GM18868 (cell line): ENCODE measurements at regions not wholly inside any gene's neighbourhood (a gene's known extent, or its start where the extent isn't known, plus 50 kb on each side); places are given as distances from the start of the nearest gene placed in this dataset.

Experiments used
- ATAC-seq: cut with Tn5 transposase; IDR thresholded peaks from one replicate; pipeline ENCODE4 v1.9.1; 2021; ENCODE audit warnings: mild to moderate bottlenecking, moderate library complexity; ENCODE audit not compliant: unreplicated experiment

DNA sequence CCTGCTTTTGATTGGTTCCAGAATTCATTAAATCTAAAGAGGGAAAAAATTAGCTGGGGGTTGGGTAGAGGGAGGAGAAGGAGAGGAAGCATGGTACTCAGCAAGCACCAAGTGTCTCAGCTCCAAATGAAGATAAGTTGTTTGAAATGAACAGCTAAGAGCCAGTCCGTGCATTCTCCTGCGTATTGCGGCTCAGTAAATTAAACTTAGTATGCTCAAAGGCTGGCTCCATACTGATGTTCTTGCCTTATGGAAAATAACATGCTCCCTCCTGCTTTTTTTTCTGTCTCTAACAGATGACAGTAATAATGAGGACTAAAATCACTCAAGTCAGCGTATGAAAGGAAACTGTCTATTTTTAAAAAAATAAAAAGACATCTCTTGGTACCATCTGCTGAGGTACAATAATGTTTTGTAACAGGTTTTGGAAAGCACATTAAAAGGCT is 161.0 kb downstream of the SPATA31D1 start:
- no peak for ATAC-seq

DNA sequence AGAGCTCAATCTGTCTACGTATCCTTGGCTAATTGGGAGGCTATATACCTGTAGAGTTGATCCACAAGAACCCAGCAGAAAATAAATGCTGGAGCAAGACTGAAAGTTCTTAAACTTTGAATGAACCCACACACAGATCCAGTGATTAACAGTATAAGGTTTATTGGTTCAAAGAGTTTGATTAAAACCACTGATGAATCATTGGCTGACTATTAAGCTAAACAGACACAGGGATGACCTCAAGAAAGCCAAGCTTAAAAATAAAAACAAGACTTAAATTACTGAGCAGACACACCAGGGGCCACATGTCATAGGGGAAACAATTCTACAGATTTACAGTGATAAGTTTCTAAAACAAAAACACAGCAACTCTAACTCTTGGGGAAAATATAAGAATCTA is 163.6 kb downstream of the SPATA31D1 start:
- no peak for ATAC-seq

DNA sequence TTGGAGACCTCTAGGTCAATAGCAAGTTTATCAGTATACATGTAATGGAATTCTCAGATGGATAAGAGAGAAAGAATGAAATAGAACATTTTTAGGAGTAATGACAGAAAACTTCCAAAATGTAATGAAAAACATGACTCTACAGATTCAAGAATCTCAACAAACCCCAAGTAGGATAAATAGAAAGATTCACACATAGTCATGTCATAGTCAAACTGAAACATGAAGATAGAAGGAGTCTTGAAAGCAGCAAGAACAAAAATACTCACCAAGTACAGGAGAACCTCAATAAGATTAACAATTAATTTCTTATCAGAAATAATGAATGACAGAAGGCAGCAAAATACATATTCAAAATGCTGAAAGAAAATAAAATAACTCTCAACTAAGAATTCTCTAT is 164.5 kb downstream of the SPATA31D1 start:
- peak; percentile 62 for ATAC-seq

DNA sequence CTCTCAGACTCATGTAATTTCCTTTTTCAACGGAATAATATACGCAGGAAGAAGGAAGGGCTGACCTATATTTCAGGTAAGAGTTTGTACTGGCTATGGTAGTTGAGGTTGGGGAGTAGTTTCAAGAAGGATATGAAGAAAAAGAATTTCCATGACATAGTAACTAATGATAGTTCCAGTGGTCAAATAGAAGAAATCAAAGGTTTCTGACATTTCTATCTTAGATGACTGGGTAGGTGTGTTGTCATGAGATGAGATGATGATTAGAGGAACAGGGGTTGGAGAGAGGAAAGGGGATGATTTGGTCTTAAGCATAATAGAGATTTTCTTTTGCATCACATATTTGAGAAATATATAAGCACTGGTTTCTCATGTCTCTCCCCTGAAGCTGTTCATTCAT is 166.0 kb downstream of the SPATA31D1 start:
- peak; percentile 37 for ATAC-seq

DNA sequence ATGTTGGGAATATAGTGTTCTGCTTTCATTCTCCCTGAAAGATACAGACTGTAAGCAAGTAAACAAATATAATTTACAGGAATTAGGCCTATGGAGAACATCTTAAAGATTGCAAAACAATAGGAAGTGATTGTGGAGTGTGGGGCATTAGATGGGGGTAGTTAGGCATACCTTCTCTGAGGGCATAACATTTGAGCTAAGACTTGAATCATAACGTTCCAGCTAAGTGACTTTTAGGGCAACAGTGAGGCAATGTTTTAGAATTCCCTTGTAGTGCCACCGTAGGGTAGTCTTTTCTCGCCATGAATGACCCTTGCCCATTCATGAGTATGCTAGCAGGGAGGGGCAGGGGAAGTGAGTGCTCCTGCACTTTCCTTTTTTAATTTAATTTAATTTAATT is 173.3 kb downstream of the SPATA31D1 start:
- no peak for ATAC-seq

DNA sequence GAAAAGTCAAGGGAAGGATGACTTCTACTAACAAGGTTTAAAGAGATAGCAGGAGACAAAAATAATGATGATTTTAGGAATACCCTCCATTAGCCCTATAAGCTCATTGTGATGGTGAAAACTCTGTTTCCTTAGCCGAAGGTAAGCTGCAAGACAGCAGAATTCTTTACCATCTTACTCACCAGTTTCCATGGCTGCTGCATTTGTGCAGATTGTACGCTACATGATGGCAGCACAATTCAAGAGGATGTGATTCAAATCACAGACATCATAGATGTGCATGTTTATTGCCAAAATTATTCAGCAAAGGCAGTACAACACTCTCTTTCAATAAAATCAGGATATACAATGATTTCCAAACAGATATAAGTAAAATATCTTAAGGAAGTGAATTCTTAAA is 175.6 kb downstream of the SPATA31D1 start:
- ATAC-seq, result no peak

DNA sequence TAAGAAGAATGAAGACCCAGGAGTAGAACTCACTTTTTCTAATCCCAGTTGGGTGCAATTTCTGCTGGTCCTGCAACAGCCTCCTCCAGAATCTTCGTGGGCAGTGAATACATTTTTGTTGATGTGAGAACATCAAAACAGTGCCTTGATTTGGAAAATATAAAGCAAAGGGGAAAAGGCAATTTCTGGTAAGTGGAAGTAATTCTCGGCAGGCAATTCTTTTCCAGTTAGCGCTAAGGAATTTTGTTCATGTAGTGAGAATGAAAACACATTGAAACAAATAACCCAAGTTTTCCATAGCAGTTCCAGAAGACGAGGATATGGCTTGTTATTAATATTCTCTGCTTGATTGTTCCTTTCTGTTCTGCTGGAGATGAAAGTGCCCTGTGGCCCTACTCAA is 178.7 kb downstream of the SPATA31D1 start:
- no peak for ATAC-seq

DNA sequence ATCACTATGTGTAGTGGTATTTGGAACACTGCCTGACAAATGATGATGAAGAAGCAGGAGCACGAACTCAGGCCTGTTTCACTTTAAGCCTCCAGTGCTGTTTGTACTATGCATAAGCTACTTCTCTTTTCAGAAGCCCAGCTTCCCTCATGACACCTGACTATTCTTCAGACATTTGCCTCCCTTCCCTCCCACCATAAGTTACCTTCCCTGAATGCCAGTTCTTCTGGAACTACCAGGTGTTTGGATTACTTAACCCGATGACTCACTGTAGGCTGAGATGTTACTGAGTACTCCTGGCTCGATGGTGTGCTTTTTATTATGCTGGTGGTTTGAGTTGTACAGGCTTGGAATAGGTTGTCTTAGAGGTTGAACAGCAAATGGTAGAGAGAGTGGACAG is 180.0 kb downstream of the SPATA31D1 start:
- ATAC-seq, result no peak

DNA sequence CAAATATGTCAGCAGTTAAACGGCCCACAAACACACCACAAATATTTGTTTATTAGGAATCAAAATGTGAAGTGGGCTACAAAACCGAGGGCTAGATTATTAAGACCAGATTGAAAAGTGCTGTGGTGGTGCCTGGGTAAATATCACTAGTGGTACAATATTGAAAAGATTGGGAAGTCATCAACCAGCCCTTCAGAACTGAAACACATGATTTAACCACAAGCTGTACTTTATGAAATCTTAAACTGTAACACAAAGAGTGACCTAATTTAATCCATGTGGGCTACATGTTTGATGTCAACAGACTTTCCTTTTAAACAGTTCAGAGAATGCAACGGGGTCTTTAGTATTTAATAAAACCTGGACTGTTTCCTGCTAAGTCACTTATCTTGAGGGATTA is 182.3 kb downstream of the SPATA31D1 start:
- no peak for ATAC-seq

DNA sequence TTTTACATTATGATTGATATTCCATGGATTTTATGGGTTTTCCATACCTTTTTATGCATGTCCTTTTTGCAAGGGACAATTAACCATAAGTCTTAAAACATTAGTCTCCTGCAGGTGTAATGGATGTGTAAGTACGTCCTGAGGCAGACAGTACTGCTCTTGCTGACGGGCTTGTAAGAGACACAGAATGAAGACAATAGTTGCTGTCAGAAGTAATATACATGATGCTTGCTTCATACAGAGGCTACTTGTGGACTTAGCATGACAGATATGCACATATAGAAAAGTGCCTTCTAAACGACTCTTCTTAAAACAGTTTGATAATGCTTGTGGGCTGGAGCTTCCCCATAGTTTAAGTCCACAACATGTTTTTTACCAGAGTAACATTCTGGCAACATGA is 182.7 kb downstream of the SPATA31D1 start:
- ATAC-seq, result no peak

DNA sequence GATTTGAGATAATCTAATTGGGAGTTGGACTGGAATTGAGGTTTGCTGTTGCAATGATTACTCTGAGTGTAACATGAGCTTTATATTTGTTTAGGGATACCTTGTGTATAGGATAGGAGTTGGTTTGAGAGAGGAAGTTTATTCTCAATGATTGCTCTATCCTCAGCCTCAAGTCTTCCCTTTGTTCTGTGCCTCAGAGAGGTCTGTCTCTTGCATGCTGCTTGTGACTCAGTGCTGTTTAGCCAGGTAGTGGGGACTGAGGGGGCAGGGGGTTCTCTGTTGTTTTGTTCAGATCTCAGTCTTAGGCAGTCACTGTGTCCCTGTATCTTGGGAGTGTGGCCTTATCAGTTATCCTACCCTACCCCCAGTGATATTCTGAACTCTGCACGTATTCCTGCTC is 192.1 kb downstream of the SPATA31D1 start:
- ATAC-seq, result no peak

DNA sequence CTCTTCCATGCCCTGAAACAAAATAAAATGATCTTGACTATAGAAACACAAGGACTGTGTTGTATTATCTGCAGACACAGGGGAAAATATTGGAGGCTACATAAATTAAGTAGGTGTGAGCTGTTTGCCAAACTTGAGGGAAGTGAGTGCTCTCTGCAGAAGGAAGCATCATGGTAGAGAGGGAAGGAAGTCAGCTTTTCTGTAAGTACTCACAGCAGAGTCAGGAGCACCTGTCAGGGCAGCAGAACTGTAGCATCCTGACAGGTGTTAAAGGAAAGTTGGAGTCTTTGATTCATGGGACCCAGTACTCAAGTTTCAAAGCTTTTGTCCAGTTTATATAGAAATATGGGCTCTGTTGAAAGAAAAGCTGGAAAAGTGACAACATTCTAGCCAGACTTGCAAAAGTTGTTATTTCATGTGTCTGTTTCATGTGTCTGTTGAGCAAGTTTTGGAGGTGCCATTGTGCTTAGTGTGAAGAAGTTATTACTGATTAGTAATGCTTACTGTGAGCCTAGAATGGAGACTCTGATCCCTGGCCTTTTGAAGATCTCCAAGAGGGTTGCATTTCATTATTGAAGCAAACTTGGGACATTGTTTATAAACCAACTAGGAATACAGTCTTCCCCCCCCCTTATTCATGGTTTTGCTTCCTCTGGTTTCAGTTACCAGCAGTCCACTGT is 194.7 kb downstream of the SPATA31D1 start:
- ATAC-seq, result no peak

DNA sequence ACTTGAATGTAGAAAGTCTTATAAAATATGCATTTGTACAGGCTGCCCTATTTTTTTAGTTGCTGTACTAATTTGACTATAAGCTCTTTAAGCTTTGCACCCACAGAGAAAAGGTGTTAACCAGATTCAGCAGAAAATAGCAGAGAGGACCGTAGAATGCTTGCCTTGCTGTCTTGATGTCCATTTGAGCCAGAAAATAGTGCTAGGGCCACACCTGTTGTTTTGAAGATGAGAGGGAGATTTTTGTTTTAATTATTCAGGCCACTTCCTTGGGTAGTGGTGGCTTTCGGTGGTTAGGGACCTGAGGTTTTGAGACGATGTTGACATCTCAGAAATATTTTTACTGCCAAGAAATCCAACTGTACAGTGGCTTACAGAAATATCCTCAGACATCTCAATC is 196.0 kb downstream of the SPATA31D1 start:
- peak; percentile 48 for ATAC-seq

DNA sequence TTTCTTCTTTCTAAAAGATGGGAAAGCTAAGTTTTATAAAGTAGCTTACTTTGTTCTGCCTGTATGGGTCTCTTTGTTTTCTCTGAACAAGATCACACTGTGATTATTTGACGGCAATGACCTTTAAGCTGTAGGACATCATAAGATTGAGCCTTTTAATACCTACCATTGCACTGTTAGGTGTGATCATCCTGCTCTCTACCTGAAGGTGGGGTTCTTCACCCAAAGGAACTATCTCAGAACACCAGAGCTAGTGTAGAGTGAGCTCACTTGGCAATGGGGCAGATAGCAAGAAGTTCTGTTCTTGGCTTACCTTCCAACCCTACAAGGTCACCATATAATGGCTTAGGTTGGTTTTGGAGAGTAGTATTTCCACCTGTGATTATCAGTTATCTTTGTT is 200.2 kb downstream of the SPATA31D1 start:
- no peak for ATAC-seq

DNA sequence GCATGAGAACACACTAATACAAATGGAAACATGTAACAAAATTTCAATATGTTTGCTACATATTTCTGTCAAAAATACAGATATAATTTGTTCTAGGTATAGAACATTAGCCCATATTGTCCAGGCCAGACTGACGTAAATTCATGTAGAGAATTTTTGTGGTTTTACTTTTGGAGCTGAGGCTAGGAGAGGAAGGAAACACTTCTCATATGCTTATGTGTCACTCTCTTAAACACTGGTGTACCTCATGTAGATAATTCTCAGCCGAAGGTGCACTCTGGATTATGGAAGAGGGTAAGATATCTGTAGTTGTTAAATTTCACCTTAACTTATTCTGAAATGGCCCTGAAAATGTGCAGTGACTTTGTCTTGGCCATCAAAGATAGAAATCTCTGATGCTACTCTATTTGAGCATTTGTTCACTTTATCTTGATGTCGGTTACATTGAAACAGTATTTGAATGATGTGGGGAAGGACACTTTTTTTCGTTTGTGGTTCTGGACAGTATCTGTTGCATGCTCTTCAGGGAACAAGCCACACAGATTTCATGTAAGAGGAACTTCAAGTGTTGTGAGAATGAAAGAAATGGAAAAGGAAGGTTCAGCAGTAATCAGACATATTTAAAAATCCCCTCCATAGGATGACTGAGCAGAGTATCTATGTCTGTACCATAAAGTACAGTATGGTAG is 202.7 kb downstream of the SPATA31D1 start:
- no peak for ATAC-seq

DNA sequence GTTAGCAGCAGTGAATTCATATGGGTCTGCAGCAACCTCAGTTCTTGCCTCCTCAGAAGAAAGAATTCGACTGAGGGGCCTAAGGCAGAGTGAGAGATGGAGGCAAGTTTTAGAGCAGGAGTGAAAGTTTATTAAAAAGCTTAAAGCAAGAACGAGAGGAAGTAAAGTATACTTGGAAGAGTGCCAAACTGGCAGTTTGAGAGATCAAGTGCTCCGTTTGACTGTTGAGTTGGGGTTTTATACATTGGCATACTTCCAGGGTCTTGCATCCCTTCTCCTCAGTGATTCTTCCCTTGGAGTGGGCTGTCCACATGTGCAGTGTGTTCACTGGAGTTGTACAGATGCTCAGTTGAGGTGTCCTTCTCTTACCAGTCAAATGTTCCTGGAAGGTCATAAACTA is 203.6 kb downstream of the SPATA31D1 start:
- ATAC-seq, result no peak

DNA sequence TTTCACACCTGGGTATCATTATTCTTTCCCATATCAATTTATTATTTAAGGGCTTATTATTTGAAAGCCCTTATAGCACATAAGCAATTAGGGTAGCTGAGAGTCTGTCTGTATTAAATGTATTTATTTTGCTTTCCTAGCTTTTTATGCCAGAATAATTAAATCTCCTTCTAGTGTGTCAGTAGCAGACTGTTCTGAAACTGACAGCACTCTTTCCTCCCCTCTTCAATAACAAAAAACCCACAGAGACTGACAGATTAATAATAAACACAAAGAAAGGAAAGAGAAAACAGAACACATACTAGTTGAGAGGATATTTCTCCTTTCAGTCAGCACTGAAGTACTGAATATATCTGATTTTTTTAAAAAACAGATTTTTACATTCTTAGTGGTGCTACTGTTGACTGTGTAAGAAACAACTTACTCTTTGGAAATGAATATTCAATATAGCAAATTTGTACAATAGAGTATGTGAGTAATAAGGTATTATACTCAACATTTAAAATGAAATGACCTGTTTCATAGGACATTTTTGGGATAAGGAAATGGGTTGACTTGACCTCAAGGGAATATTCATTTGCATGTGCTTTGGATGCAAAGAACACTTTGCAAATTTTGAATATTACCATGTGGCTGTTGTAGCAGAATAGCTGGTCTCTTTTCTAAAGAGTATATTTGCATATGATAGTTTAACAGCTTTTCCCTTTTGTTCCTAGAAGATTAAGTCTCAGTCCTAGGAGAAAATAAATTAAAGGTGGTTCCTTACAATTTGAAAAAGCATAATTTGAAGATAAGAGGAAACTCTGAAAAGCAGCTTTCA is 208.3 kb downstream of the SPATA31D1 start:
- ATAC-seq, result no peak

DNA sequence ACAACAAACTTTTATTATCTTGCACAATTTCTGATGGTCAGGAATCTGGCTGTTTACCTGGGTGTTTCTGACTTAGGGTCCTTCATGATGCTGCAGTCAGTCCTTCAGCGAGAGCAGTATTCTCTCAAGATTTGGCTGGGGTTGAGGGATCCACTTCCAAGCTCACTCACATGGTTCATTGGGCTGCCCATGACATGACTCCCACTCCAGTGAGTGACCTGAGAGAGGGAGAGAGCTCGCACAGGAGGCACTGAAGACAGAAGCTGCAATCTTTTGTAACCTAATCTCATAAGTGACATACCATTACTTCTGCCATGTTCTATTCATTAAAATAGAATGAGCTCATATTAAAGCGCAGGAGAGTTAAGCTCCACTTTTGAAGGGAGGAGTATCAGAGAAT is 212.6 kb downstream of the SPATA31D1 start:
- ATAC-seq, result no peak

DNA sequence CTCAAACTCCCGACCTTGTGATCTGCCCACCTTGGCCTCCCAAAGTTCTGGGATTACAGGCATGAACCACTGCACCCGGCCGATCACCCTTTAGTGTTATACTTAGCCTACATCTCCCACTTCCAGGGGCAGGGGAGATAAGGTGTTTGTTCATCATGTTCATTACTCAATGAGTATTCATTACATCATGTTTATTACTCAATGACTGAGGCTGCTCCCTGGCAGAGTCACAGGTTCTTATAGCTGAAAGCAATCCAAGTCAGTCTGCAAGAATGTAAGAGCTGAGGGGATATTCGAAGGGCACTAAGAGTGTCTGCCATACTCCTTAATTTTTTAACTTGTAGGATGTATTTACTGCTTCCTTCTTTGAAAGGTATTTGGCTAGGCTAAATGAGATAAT is 214.2 kb downstream of the SPATA31D1 start:
- no peak for ATAC-seq

DNA sequence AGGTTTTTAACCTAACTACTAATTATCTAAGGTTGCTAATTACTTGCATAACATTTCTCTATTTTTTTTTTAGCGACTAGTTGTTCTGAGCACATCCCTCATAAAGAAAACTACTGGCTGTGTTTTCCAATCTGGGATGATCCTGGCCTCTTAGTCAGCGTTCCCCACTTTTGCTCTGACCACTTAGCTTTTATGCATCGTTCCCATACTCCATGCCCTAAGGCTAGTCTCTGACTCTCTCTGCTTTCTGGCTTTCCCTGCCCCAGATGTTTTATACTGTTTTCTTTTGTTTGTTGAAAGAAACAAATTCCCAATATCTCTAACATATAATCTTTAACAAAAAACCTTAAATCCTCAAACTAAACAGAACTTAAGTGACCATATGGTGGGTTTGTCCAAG is 217.9 kb downstream of the SPATA31D1 start:
- no peak for ATAC-seq

DNA sequence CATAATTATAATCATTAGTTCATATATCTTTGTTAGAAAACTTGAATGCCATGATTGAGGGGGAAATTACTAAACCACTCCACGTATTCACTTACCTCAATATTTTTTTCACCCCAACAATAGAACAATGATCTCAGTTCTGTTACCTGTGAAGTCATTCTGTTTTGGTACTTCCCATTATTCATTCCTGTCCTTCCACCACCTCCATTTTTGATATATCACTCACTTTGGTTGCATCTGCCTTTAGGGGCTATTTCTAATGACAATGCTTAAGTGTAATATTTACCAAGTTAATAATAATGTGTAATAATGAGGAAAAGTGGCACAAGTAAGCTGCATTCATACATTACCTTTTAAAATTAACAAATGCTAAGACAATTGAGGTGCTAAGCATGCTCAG is 218.4 kb downstream of the SPATA31D1 start:
- ATAC-seq, result peak; percentile 56
